BJ (cell line): ENCODE measurements at regions not wholly inside any gene's neighbourhood (a gene's known extent, or its start where the extent isn't known, plus 50 kb on each side); places are given as distances from the start of the nearest gene placed in this dataset.

Experiments used
- CTCF ChIA-PET: fragments of 350-600 bp; formaldehyde crosslinking; extraction: SDS; loops from one replicate; lab custom pipeline; 2021; ENCODE audit warnings: antibody characterized with exemption, inconsistent platforms; lab: Yijun Ruan, JAX
- POLR2A ChIA-PET: fragments of 300-600 bp; sonication (Branson Sonifier 250); formaldehyde crosslinking; extraction: SDS; loops from one replicate; lab custom pipeline; 2021; ENCODE audit warnings: antibody characterized with exemption; lab: Charles Lee
- DNase-seq: peaks from one replicate; pipeline ENCODE4 v3.0.0-alpha.2; 2011; ENCODE audit warnings: low read depth
- H3K27me3 ChIP-seq: 2 replicates; pipeline ENCODE4 v1.6.0; 2011; ENCODE audit warnings: low read length; ENCODE audit not compliant: control insufficient read depth, insufficient read depth
- H3K36me3 ChIP-seq: 2 replicates; pipeline ENCODE4 v1.5.1; 2011; ENCODE audit warnings: low read length; ENCODE audit not compliant: control insufficient read depth, insufficient read depth
- H3K4me3 ChIP-seq: 2 replicates; pipeline ENCODE4 v1.5.1; 2011; ENCODE audit warnings: low read depth, mild to moderate bottlenecking, control low read depth, low read length
- TF ChIP-seq, protein P1 (sequence below): IDR thresholded peaks from 2 replicates; pipeline ENCODE4 v1.5.1; 2011; ENCODE audit warnings: low read depth, mild to moderate bottlenecking, control low read depth, inconsistent platforms, low read length, moderate library complexity; ENCODE audit not compliant: insufficient read depth

DNA sequence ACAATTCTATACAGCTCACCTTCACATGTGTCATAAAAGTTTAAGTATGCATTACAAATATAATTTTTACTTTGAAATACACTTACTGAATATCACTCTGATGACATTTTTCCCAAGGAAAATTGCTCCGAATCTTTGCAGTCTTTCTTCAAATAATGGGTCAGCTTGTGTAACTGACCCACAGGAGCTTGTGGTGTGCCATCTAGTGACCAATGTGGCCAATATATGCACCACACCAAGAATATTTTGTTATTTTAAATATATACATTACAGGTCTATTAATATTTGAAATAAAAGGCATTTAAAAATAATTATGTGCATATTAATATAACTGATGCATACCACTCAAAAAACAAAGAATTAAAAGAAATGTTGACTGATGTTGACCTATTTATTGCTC is 271.4 kb downstream of the TBX15 start:
- ChIA-PET POLR2A (no interaction called here), CTCF (no interaction called here)
- Histone ChIP-seq H3K4me3 (no peak overlapping the region), H3K27me3 (no peaks in the 10 kb centered on the region), H3K36me3 (no peaks in the 10 kb centered on the region)
- TF ChIP-seq, protein P1, sequence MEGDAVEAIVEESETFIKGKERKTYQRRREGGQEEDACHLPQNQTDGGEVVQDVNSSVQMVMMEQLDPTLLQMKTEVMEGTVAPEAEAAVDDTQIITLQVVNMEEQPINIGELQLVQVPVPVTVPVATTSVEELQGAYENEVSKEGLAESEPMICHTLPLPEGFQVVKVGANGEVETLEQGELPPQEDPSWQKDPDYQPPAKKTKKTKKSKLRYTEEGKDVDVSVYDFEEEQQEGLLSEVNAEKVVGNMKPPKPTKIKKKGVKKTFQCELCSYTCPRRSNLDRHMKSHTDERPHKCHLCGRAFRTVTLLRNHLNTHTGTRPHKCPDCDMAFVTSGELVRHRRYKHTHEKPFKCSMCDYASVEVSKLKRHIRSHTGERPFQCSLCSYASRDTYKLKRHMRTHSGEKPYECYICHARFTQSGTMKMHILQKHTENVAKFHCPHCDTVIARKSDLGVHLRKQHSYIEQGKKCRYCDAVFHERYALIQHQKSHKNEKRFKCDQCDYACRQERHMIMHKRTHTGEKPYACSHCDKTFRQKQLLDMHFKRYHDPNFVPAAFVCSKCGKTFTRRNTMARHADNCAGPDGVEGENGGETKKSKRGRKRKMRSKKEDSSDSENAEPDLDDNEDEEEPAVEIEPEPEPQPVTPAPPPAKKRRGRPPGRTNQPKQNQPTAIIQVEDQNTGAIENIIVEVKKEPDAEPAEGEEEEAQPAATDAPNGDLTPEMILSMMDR = peak; percentile 15; the same call in 1 of the 2 replicates
- no peak for DNase-seq

DNA sequence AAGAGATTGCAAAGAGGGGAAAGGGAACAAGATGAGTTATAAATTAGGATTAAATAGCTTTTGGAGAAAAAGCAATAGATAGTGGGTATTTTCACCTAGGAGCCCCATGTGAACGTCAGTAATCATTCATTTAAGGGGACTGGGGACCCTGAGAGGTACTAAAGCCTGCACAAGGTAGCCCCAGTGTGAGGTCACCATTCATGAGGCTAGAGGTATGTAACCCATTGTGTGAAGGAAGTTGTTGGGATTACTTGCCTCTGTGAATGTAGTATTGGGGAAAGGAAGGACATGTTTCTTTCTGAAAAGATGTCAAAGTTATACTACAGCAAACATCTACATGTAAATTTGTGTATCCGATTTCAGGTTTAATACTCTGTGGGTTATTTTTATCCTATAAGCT is 276.8 kb downstream of the TBX15 start:
- no peaks in the 10 kb centered on the region for H3K36me3 ChIP-seq
- no peaks in the 10 kb centered on the region for H3K27me3 ChIP-seq
- ChIA-PET POLR2A (no interaction called here), CTCF (no interaction called here)
- TF ChIP-seq, protein P1 = no peak
- no peak overlapping the region for H3K4me3 ChIP-seq
- DNase-seq = no peak

DNA sequence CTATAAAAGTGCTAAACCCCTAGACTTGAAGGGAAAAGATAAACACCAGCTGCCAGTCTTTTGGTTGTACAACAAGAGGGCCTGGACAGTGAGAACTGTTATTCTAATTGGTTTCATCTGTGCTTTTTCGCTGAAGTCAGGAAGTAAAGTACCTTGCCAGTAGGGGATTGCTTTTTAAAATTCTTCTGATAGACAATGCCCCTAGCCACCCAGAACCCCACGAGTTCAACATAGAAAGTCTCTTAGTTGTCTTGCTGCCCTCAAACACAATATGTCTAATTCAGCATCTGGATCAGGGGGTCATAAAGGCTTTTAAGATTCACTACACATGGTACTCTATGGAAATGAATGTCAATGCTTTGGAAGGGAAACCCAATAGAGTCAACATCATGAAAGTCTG is 289.2 kb downstream of the TBX15 start:
- H3K4me3 ChIP-seq = no peak overlapping the region
- H3K27me3 ChIP-seq = no peaks in the 10 kb centered on the region
- POLR2A ChIA-PET = no interaction called here
- no peaks in the 10 kb centered on the region for H3K36me3 ChIP-seq
- TF ChIP-seq, protein P1 = no peak
- DNase-seq = no peak
- CTCF ChIA-PET = no interaction called here

DNA sequence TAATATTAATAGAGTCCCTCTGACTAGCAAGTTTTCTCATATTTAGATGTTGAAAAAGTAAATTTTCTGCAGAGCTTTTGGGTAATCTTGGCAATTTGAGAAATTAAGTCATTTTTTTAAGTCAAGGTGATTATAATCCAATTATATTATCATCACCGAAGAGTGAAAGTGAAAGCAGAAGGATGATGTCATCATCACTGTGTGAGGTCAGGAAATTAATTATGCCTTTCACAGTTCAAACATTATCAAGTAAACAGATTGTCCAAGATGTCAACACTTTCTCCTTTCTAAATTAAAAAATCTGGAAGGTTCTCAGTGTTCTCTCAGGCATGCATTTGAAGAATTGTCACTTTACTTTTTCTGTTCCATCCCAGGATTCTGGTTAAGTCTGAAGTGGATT is 296.0 kb downstream of the TBX15 start:
- H3K4me3 ChIP-seq = no peak overlapping the region
- H3K36me3 ChIP-seq = no peaks in the 10 kb centered on the region
- TF ChIP-seq, protein P1 = no peak
- ChIA-PET POLR2A (no interaction called here), CTCF (no interaction called here)
- H3K27me3 ChIP-seq = no peaks in the 10 kb centered on the region
- no peak for DNase-seq

DNA sequence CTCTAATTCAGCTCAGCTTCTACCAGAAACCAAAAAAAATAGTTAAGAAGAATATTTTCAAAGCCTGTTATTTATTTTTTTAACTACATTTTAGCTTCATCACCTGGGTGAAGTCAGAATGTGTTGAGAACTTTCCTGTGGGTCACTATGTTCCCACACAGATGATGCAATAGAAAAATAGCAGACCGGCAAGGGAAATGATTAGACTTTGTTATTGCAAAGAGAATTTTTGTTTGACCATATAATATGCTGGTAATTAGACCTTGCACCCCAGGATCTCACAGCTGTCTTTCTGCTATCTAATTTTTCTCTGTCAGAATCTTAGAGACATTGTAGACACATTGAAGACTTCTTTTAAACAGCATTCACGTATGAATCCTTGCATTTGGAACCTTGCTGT is 299.3 kb downstream of the TBX15 start:
- Histone ChIP-seq H3K27me3 (no peaks in the 10 kb centered on the region), H3K36me3 (no peaks in the 10 kb centered on the region), H3K4me3 (no peak overlapping the region)
- POLR2A ChIA-PET = no interaction called here
- CTCF ChIA-PET = interaction anchor here (0.6 kb wide), 1 partner anchor 272 kb away, joined by 3 read pairs; no protein-coding TSS in a partner anchor
- TF ChIP-seq, protein P1 = no peak
- no peak for DNase-seq
